Left hindlimb (tissue), 1 donor: ENCODE measurements at regions not wholly inside any gene's neighbourhood (a gene's known extent, or its start where the extent isn't known, plus 50 kb on each side); places are given as distances from the start of the nearest gene placed in this dataset.
"Not testable (repeated sequence)": the region's sequence is repeated elsewhere in the genome, so short reads cannot be mapped to it uniquely, and the experiment has no call there.

ENCODE experiments used
- DNase-seq: peaks from one replicate; pipeline ENCODE4 v3.0.0-alpha.2; 2018

GRCh38 chr22:26770624-26771023 is 113.2 kb downstream of the MIAT start:
- no peak for DNase-seq

- DNase-seq = not testable (repeated sequence)
These were observed 115.7 kb downstream of the MIAT start for GRCh38 chr22:26773054-26773453.

GRCh38 chr22:26775394-26775793 is 118.0 kb downstream of the MIAT start:
- no peak for DNase-seq

GRCh38 chr22:26777156-26777801 is 119.9 kb downstream of the MIAT start:
- DNase-seq = no peak

GRCh38 chr22:26778372-26778771 is 121.0 kb downstream of the MIAT start:
- no peak for DNase-seq

GRCh38 chr22:26779108-26779507 is 121.7 kb downstream of the MIAT start:
- no peak for DNase-seq

- DNase-seq = no peak
These were observed 122.5 kb downstream of the MIAT start for GRCh38 chr22:26779929-26780328.

- DNase-seq = no peak
These were observed 123.1 kb downstream of the MIAT start for GRCh38 chr22:26780521-26780920.

- no peak for DNase-seq
These were observed 123.7 kb downstream of the MIAT start for GRCh38 chr22:26781062-26781461.

GRCh38 chr22:26781596-26781995 is 124.2 kb downstream of the MIAT start:
- no peak for DNase-seq

- no peak for DNase-seq
These were observed 126.5 kb downstream of the MIAT start for GRCh38 chr22:26783885-26784284.

- DNase-seq = no peak
These were observed 127.4 kb downstream of the MIAT start for GRCh38 chr22:26784772-26785171.

GRCh38 chr22:26785932-26786331 is 128.5 kb downstream of the MIAT start:
- DNase-seq = no peak

- no peak for DNase-seq
These were observed 129.0 kb downstream of the MIAT start for GRCh38 chr22:26786398-26786797.

- no peak for DNase-seq
These were observed 132.6 kb downstream of the MIAT start for GRCh38 chr22:26789951-26790350.

- no peak for DNase-seq
These were observed 135.1 kb downstream of the MIAT start for GRCh38 chr22:26792522-26792921.

- no peak for DNase-seq
These were observed 139.4 kb downstream of the MIAT start for GRCh38 chr22:26796785-26797184.

GRCh38 chr22:26797910-26798309 is 140.5 kb downstream of the MIAT start:
- no peak for DNase-seq

- no peak for DNase-seq
These were observed 141.2 kb downstream of the MIAT start for GRCh38 chr22:26798462-26799065.

GRCh38 chr22:26800858-26801257 is 143.5 kb downstream of the MIAT start:
- DNase-seq = no peak

- no peak for DNase-seq
These were observed 144.1 kb downstream of the MIAT start for GRCh38 chr22:26801449-26801848.

- no peak for DNase-seq
These were observed 146.9 kb downstream of the MIAT start for GRCh38 chr22:26804315-26804714.

GRCh38 chr22:26804911-26805539 is 147.6 kb downstream of the MIAT start:
- no peak for DNase-seq

- no peak for DNase-seq
These were observed 149.2 kb downstream of the MIAT start for GRCh38 chr22:26806445-26807175.
